ENCODE measurements at regions not wholly inside any gene's neighbourhood (a gene's known extent, or its start where the extent isn't known, plus 50 kb on each side); places are given as distances from the start of the nearest gene placed in this dataset.

DNA sequence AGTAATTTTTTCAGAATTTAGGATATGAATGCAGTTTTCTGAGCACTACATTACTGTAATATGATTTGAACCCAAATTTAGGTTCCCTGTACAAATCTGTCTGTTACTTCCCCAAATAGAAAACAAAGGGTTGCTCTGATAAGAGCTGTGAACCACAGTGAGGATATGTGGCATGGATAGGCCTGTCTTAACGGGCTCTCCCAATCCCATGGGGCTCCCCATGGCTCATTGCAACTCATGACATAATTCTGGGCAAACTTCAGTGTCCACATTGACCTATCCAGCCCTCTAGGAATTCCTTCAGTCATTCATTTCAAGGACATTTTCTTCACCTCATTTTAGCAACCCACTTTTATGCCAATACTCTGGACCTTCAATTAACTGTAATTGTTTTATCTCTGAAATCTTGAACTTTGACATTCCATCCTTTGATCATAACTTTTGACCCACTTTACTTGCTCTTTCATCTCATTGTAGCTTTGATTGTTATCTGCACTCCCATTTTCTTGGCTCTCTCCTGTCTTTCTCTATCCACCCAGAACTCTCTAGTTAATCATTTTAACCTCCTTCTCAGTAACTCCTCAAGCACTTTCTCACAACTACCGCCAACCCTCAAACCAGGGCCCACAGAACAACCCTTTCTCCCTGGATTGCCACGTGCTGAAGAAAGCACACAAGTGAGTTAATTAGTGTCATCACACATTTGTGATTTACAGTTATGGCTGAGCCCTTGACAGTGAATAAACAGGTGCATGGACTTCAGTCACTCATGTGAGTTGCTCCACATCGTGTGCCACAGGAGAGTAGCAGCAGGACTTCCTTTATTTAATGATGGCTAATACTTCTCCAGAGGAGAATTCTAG lies 94.9 kb upstream of the AADACL2 start:
- DNase-seq (ENCODE audit: low spot score): no peak
- TF ChIP-seq, protein P1, sequence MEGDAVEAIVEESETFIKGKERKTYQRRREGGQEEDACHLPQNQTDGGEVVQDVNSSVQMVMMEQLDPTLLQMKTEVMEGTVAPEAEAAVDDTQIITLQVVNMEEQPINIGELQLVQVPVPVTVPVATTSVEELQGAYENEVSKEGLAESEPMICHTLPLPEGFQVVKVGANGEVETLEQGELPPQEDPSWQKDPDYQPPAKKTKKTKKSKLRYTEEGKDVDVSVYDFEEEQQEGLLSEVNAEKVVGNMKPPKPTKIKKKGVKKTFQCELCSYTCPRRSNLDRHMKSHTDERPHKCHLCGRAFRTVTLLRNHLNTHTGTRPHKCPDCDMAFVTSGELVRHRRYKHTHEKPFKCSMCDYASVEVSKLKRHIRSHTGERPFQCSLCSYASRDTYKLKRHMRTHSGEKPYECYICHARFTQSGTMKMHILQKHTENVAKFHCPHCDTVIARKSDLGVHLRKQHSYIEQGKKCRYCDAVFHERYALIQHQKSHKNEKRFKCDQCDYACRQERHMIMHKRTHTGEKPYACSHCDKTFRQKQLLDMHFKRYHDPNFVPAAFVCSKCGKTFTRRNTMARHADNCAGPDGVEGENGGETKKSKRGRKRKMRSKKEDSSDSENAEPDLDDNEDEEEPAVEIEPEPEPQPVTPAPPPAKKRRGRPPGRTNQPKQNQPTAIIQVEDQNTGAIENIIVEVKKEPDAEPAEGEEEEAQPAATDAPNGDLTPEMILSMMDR (IDR thresholded peaks at IDR 0.05; ENCODE audit: borderline replicate concordance, control extremely low read depth, extremely low read depth, insufficient read depth, missing control alignments): no peak
- in situ Hi-C loops (cut with MboI; ENCODE audit: low sequenced_read_pairs, unreplicated experiment): no loop called here

DNA sequence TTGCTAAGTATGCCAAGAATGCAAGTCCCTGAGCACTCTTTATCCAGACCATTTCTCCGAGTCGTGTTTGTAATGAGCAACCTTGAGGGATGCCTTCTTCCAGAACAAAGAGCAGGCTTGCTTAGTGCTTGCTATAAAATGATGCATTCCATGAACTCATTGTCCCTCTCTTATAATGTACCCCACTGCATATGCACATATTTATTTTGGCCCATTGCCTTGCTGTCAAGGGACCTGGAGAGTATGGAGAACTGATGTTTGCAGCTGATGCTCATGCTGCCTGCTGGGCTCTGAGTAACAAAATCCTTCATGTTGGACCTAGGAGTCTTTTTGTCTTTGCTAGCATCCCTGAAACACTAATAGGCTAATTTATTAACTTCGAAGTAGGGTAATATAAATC lies 97.8 kb upstream of the AADACL2 start:
- no peak for DNase-seq (ENCODE audit: low spot score)
- TF ChIP-seq, protein P1 (IDR thresholded peaks at IDR 0.05; ENCODE audit: borderline replicate concordance, control extremely low read depth, extremely low read depth, insufficient read depth, missing control alignments): no peak
- in situ Hi-C loops (cut with MboI; ENCODE audit: low sequenced_read_pairs, unreplicated experiment): no loop called here

DNA sequence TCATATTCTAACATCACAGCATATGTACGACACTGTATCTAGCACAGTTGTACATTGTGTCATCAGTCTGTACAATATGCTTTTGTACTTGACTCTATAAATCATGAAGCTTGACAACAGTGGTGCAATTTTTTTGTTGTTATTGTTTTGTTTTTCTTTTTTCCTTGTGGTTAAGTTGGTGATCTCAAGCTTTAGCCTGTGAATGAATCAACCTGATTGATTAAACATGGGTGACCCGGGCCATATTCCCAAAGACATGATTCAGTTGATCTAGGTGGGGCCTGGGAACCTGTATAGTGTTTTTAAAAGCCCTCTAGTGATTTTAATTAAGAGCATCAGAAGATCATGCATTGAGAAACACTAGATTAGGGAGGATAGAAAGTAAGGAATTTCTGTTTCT lies 101.8 kb upstream of the AADACL2 start:
- in situ Hi-C loops (cut with MboI; ENCODE audit: low sequenced_read_pairs, unreplicated experiment): no loop called here
- TF ChIP-seq, protein P1 (IDR thresholded peaks at IDR 0.05; ENCODE audit: borderline replicate concordance, control extremely low read depth, extremely low read depth, insufficient read depth, missing control alignments): no peak
- DNase-seq (ENCODE audit: low spot score): no peak

DNA sequence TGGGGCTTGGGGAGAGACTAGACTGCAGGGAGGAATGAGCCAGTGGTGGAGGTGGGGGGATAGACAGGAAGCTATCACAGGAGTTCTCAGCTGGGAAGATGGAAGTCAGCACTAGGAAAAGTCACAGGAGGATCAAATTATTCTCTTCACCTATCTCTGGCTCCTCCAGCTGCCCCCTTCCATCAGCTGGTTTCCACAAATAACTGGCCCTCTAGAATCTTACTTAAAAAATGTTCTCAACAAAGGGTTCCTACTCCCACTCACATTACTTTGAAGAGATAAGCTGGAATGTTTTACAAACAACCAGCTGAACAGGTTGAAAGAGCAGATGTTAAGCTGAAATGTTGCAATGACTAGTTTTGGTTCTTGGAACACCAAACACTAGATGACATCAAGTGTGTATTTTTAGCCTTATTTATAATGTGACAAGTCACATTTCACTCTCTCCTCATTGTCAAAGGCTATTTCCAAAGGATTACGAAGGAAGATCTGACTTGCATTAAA lies 102.7 kb upstream of the AADACL2 start:
- no peak for DNase-seq (ENCODE audit: low spot score)
- in situ Hi-C loops (cut with MboI; ENCODE audit: low sequenced_read_pairs, unreplicated experiment): no loop called here
- TF ChIP-seq, protein P1 (IDR thresholded peaks at IDR 0.05; ENCODE audit: borderline replicate concordance, control extremely low read depth, extremely low read depth, insufficient read depth, missing control alignments): no peak

DNA sequence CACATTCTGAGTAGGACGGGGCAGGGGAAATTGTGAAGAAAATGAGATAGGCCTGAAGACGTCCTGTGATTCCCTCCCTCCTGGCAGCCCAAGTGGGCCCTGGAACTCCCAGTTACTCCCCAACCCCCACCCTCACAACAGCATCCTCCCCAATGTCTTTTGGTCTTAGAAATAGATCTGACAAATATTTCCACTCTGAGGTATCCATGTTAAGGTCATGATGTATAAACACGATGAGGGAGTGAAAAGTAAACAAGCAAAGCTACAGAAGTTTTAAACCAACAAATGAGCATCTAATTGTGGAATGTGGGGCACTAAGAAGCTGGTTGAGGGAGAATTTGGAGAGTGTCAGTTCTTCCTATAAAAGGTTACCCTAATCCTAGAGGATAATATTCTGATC lies 103.7 kb upstream of the AADACL2 start:
- no peak for DNase-seq (ENCODE audit: low spot score)
- in situ Hi-C loops (cut with MboI; ENCODE audit: low sequenced_read_pairs, unreplicated experiment): no loop called here
- TF ChIP-seq, protein P1 (IDR thresholded peaks at IDR 0.05; ENCODE audit: borderline replicate concordance, control extremely low read depth, extremely low read depth, insufficient read depth, missing control alignments): no peak

DNA sequence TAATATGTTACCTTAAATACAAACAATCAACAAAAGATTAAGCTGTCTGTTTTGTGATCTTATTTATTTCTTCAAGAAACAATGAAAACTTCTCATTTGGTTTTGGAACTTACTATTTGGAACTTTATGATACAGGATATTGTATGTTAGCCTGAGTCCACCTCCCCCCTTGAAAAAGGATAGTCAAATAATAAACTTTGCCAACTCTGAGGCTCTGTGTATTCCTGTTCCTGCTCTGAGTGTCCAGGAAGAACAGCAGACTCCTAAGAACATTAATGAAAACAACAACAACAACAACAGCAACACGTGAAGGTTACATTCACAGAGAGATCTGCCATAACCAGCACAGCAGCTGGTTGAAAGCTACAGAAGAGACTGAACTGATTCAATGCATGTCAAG lies 108.1 kb upstream of the AADACL2 start:
- TF ChIP-seq, protein P1 (IDR thresholded peaks at IDR 0.05; ENCODE audit: borderline replicate concordance, control extremely low read depth, extremely low read depth, insufficient read depth, missing control alignments): no peak
- in situ Hi-C loops (cut with MboI; ENCODE audit: low sequenced_read_pairs, unreplicated experiment): no loop called here
- DNase-seq (ENCODE audit: low spot score): no peak
